Activated CD4-positive, alpha-beta T cell treated with anti-CD3 and anti-CD28 coated beads for 36 hours (primary cell): ENCODE measurements at regions not wholly inside any gene's neighbourhood (a gene's known extent, or its start where the extent isn't known, plus 50 kb on each side); places are given as distances from the start of the nearest gene placed in this dataset.

Source experiments
- ATAC-seq: fragments of 200-7000 bp; cut with Tn5 transposase; one replicate; pipeline ENCODE4 v1.10.0; 2021; ENCODE audit warnings: mild to moderate bottlenecking, moderate library complexity
- CTCF ChIA-PET: fragments of 350-600 bp; sonication (Branson Sonifier 250); formaldehyde crosslinking; loops from one replicate; lab custom pipeline; 2021; ENCODE audit warnings: antibody characterized with exemption; lab: Charles Lee
- POLR2A ChIA-PET: fragments of 350-600 bp; sonication (Branson Sonifier 250); formaldehyde crosslinking; loops from one replicate; lab custom pipeline; 2021; ENCODE audit warnings: antibody characterized with exemption, inconsistent platforms; lab: Charles Lee
- DNase-seq: peaks from one replicate; pipeline ENCODE4 v3.0.0-alpha.2; 2020
- H3K27ac Mint-ChIP-seq: one replicate; pipeline ENCODE4 v1.8.0; 2021; ENCODE audit warnings: mixed read lengths
- H3K27me3 Mint-ChIP-seq: one replicate; pipeline ENCODE4 v1.8.0; 2021; ENCODE audit warnings: mixed read lengths
- H3K36me3 Mint-ChIP-seq: one replicate; pipeline ENCODE4 v1.8.0; 2021; ENCODE audit warnings: low read depth, mixed read lengths
- H3K4me1 Mint-ChIP-seq: one replicate; pipeline ENCODE4 v1.8.0; 2021; ENCODE audit warnings: mixed read lengths
- H3K4me3 Mint-ChIP-seq: one replicate; pipeline ENCODE4 v1.8.0; 2021; ENCODE audit warnings: mild to moderate bottlenecking, moderate library complexity, mixed read lengths
- H3K9me3 Mint-ChIP-seq: one replicate; pipeline ENCODE4 v1.8.0; 2021; ENCODE audit warnings: low read depth, mixed read lengths
- intact Hi-C, 2 experiments: fragments of 100-400 bp; cut with DNase I in 1 of 2; cut with micrococcal nuclease in 1 of 2; formaldehyde crosslinking; loops; one replicate each; pipeline versions ENCODE4 v1.14.2 to v1.15.1; 2022 to 2024; cut with DNase I, micrococcal nuclease

- Mint-ChIP-seq H3K9me3 (peaks cover 4% of the 10 kb centered on the region), H3K4me1 (no peaks in the 10 kb centered on the region), H3K27ac (no peak overlapping the region), H3K27me3 (peaks cover 2% of the 10 kb centered on the region), H3K36me3 (no peaks in the 10 kb centered on the region), H3K4me3 (no peak overlapping the region)
- DNase-seq (no peak), ATAC-seq (no peak)
- POLR2A ChIA-PET = no interaction called here
- intact Hi-C loops = no loop called here
- CTCF ChIA-PET = no interaction called here
Measured at GRCh38 chr5:90158131-90158530, 251.4 kb downstream of the CETN3 start.

- no peaks in the 10 kb centered on the region for H3K4me1 Mint-ChIP-seq
- H3K36me3 Mint-ChIP-seq = no peaks in the 10 kb centered on the region
- no peak for DNase-seq
- H3K27me3 Mint-ChIP-seq = no peaks in the 10 kb centered on the region
- intact Hi-C loops = no loop called here
- no peak overlapping the region for H3K4me3 Mint-ChIP-seq
- ATAC-seq = no peak
- H3K27ac Mint-ChIP-seq = no peak overlapping the region
- CTCF ChIA-PET = no interaction called here
- POLR2A ChIA-PET = no interaction called here
- peaks cover 7% of the 10 kb centered on the region for H3K9me3 Mint-ChIP-seq
Measured at GRCh38 chr5:90153031-90153430, 256.5 kb downstream of the CETN3 start.

GRCh38 chr5:90144625-90145327, 264.8 kb downstream of the CETN3 start:
- ATAC-seq = no peak
- POLR2A ChIA-PET = no interaction called here
- DNase-seq = no peak
- Mint-ChIP-seq H3K4me1 (no peaks in the 10 kb centered on the region), H3K36me3 (no peaks in the 10 kb centered on the region), H3K27me3 (no peaks in the 10 kb centered on the region), H3K9me3 (peaks cover 5% of the 10 kb centered on the region), H3K4me3 (no peak overlapping the region), H3K27ac (no peak overlapping the region)
- intact Hi-C loops = no loop called here
- CTCF ChIA-PET = no interaction called here

- intact Hi-C loops = no loop called here
- Mint-ChIP-seq H3K4me1 (no peaks in the 10 kb centered on the region), H3K9me3 (no peaks in the 10 kb centered on the region), H3K27me3 (no peaks in the 10 kb centered on the region), H3K36me3 (no peaks in the 10 kb centered on the region), H3K27ac (no peak overlapping the region), H3K4me3 (no peak overlapping the region)
- ATAC-seq (no peak), DNase-seq (no peak)
- CTCF ChIA-PET = no interaction called here
- POLR2A ChIA-PET = no interaction called here
Measured at GRCh38 chr5:90142541-90142940, 267.0 kb downstream of the CETN3 start.

GRCh38 chr5:90141984-90142383, 267.6 kb downstream of the CETN3 start:
- Mint-ChIP-seq H3K4me1 (no peaks in the 10 kb centered on the region), H3K27ac (no peak overlapping the region), H3K36me3 (no peaks in the 10 kb centered on the region), H3K27me3 (no peaks in the 10 kb centered on the region), H3K9me3 (no peaks in the 10 kb centered on the region), H3K4me3 (no peak overlapping the region)
- no peak for DNase-seq
- ChIA-PET CTCF (no interaction called here), POLR2A (no interaction called here)
- no peak for ATAC-seq
- intact Hi-C loops = no loop called here

GRCh38 chr5:90136952-90137528, 272.5 kb downstream of the CETN3 start:
- ATAC-seq (no peak), DNase-seq (no peak)
- intact Hi-C loops = no loop called here
- POLR2A ChIA-PET = no interaction called here
- Mint-ChIP-seq H3K36me3 (no peaks in the 10 kb centered on the region), H3K4me3 (no peak overlapping the region), H3K27ac (no peak overlapping the region), H3K27me3 (no peaks in the 10 kb centered on the region), H3K4me1 (no peaks in the 10 kb centered on the region), H3K9me3 (no peaks in the 10 kb centered on the region)
- CTCF ChIA-PET = no interaction called here

- DNase-seq = peak; percentile 14
- no peak overlapping the region for H3K4me3 Mint-ChIP-seq
- H3K4me1 Mint-ChIP-seq = no peaks in the 10 kb centered on the region
- intact Hi-C loops = no loop called here
- no peaks in the 10 kb centered on the region for H3K36me3 Mint-ChIP-seq
- H3K9me3 Mint-ChIP-seq = no peaks in the 10 kb centered on the region
- POLR2A ChIA-PET = no interaction called here
- CTCF ChIA-PET = interaction anchor here (0.8 to 1.0 kb wide), 2 partner anchors 21 to 51 kb away, joined by 3 read pairs; no protein-coding TSS in a partner anchor
- no peak overlapping the region for H3K27ac Mint-ChIP-seq
- ATAC-seq = no peak
- H3K27me3 Mint-ChIP-seq = no peaks in the 10 kb centered on the region
Measured at GRCh38 chr5:90135779-90136378, 273.7 kb downstream of the CETN3 start.

GRCh38 chr5:90134892-90135291, 274.7 kb downstream of the CETN3 start:
- intact Hi-C loops = no loop called here
- Mint-ChIP-seq H3K27ac (no peak overlapping the region), H3K4me1 (no peaks in the 10 kb centered on the region), H3K4me3 (no peak overlapping the region), H3K36me3 (no peaks in the 10 kb centered on the region), H3K27me3 (no peaks in the 10 kb centered on the region), H3K9me3 (no peaks in the 10 kb centered on the region)
- no peak for ATAC-seq
- ChIA-PET CTCF (interaction anchor here (0.6 to 0.8 kb wide), 2 partner anchors 25 to 52 kb away, joined by 3 read pairs; no protein-coding TSS in a partner anchor), POLR2A (no interaction called here)
- no peak for DNase-seq

GRCh38 chr5:90134381-90134780, 275.2 kb downstream of the CETN3 start:
- Mint-ChIP-seq H3K4me1 (no peaks in the 10 kb centered on the region), H3K9me3 (no peaks in the 10 kb centered on the region), H3K36me3 (no peaks in the 10 kb centered on the region), H3K27me3 (no peaks in the 10 kb centered on the region), H3K4me3 (no peak overlapping the region), H3K27ac (no peak overlapping the region)
- CTCF ChIA-PET = no interaction called here
- POLR2A ChIA-PET = no interaction called here
- ATAC-seq (no peak), DNase-seq (no peak)
- intact Hi-C loops = no loop called here

GRCh38 chr5:90133941-90134340, 275.6 kb downstream of the CETN3 start:
- Mint-ChIP-seq H3K27me3 (no peaks in the 10 kb centered on the region), H3K9me3 (no peaks in the 10 kb centered on the region), H3K36me3 (no peaks in the 10 kb centered on the region), H3K4me3 (no peak overlapping the region), H3K27ac (no peak overlapping the region), H3K4me1 (no peaks in the 10 kb centered on the region)
- ATAC-seq (no peak), DNase-seq (no peak)
- ChIA-PET CTCF (no interaction called here), POLR2A (no interaction called here)
- intact Hi-C loops = no loop called here

GRCh38 chr5:90131383-90132133, 278.0 kb downstream of the CETN3 start:
- ATAC-seq (no peak), DNase-seq (no peak)
- intact Hi-C loops = no loop called here
- H3K4me1 Mint-ChIP-seq = no peaks in the 10 kb centered on the region
- CTCF ChIA-PET = no interaction called here
- POLR2A ChIA-PET = no interaction called here
- no peak overlapping the region for H3K27ac Mint-ChIP-seq
- no peak overlapping the region for H3K4me3 Mint-ChIP-seq
- no peaks in the 10 kb centered on the region for H3K9me3 Mint-ChIP-seq
- no peaks in the 10 kb centered on the region for H3K36me3 Mint-ChIP-seq
- H3K27me3 Mint-ChIP-seq = no peaks in the 10 kb centered on the region
